HT-29 (cell line): ENCODE measurements at regions not wholly inside any gene's neighbourhood (a gene's known extent, or its start where the extent isn't known, plus 50 kb on each side); places are given as distances from the start of the nearest gene placed in this dataset.

ENCODE experiments used
- DNase-seq: peaks from one replicate; pipeline ENCODE4 v3.0.0-alpha.2; 2015; ENCODE audit warnings: low spot score

GRCh38 chr5:31137676-31138075 lies 55.8 kb upstream of the CDH6 start:
- no peak for DNase-seq

GRCh38 chr5:31135542-31135941 lies 57.9 kb upstream of the CDH6 start:
- DNase-seq, result no peak

GRCh38 chr5:31133488-31133887 lies 60.0 kb upstream of the CDH6 start:
- DNase-seq, result no peak

GRCh38 chr5:31131381-31131891 lies 62.0 kb upstream of the CDH6 start:
- no peak for DNase-seq

GRCh38 chr5:31130676-31131075 lies 62.8 kb upstream of the CDH6 start:
- no peak for DNase-seq

- no peak for DNase-seq
Observed at GRCh38 chr5:31124651-31125305, 68.7 kb upstream of the CDH6 start.

GRCh38 chr5:31124026-31124425 lies 69.5 kb upstream of the CDH6 start:
- no peak for DNase-seq

GRCh38 chr5:31122998-31123951 lies 70.2 kb upstream of the CDH6 start:
- no peak for DNase-seq

GRCh38 chr5:31121224-31121623 lies 72.3 kb upstream of the CDH6 start:
- DNase-seq, result no peak

- no peak for DNase-seq
Observed at GRCh38 chr5:31120642-31120948, 72.9 kb upstream of the CDH6 start.

- DNase-seq, result no peak
Observed at GRCh38 chr5:31119938-31120641, 73.4 kb upstream of the CDH6 start.

GRCh38 chr5:31116466-31117031 lies 76.9 kb upstream of the CDH6 start:
- no peak for DNase-seq

- DNase-seq, result no peak
Observed at GRCh38 chr5:31114817-31115216, 78.7 kb upstream of the CDH6 start.

GRCh38 chr5:31113666-31114350 lies 79.7 kb upstream of the CDH6 start:
- no peak for DNase-seq

- no peak for DNase-seq
Observed at GRCh38 chr5:31113101-31113500, 80.4 kb upstream of the CDH6 start.

GRCh38 chr5:31107091-31107518 lies 86.4 kb upstream of the CDH6 start:
- no peak for DNase-seq

- no peak for DNase-seq
Observed at GRCh38 chr5:31106691-31107090, 86.8 kb upstream of the CDH6 start.

- DNase-seq, result no peak
Observed at GRCh38 chr5:31106278-31106677, 87.2 kb upstream of the CDH6 start.

- DNase-seq, result no peak
Observed at GRCh38 chr5:31104775-31105174, 88.7 kb upstream of the CDH6 start.

- DNase-seq, result no peak
Observed at GRCh38 chr5:31100781-31101310, 92.6 kb upstream of the CDH6 start.

GRCh38 chr5:31100047-31100575 lies 93.4 kb upstream of the CDH6 start:
- no peak for DNase-seq
